AG04450 (cell line): ENCODE measurements at regions not wholly inside any gene's neighbourhood (a gene's known extent, or its start where the extent isn't known, plus 50 kb on each side); places are given as distances from the start of the nearest gene placed in this dataset.

ENCODE experiments used
- CTCF ChIA-PET: fragments of 300-600, 350-600 bp; formaldehyde crosslinking; extraction: SDS; loops from one replicate; lab custom pipeline; 2022; ENCODE audit warnings: antibody characterized with exemption, inconsistent platforms; lab: Charles Lee
- POLR2A ChIA-PET: fragments of 350-600 bp; formaldehyde crosslinking; extraction: SDS; loops from one replicate; lab custom pipeline; 2021; ENCODE audit warnings: antibody characterized with exemption, inconsistent platforms; lab: Yijun Ruan, JAX
- DNase-seq: peaks from one replicate; pipeline ENCODE4 v3.0.0-alpha.2; 2011; ENCODE audit warnings: low read depth, low spot score
- H3K27ac ChIP-seq: one replicate; pipeline ENCODE4 v1.5.1; 2012; ENCODE audit warnings: low read depth, low read length, control low read depth
- H3K27me3 ChIP-seq: one replicate; pipeline ENCODE4 v1.6.0; 2012; ENCODE audit warnings: low read length; ENCODE audit not compliant: control insufficient read depth, insufficient read depth
- H3K4me3 ChIP-seq: 2 replicates; pipeline ENCODE4 v1.5.1; 2011; ENCODE audit warnings: mild to moderate bottlenecking, low read depth, low read length, control low read depth
- H3K9me3 ChIP-seq: 2 replicates; pipeline ENCODE4 v1.5.1; 2012; ENCODE audit warnings: low read length; ENCODE audit not compliant: control insufficient read depth, insufficient read depth
- TF ChIP-seq, protein P1 (sequence below): IDR thresholded peaks from 2 replicates; pipeline ENCODE4 v1.5.1; 2011; ENCODE audit warnings: low read depth, low read length, control low read depth, inconsistent platforms

GRCh38 chr6:113338644-113339043 lies 518.5 kb upstream of the MARCKS start:
- TF ChIP-seq, protein P1, sequence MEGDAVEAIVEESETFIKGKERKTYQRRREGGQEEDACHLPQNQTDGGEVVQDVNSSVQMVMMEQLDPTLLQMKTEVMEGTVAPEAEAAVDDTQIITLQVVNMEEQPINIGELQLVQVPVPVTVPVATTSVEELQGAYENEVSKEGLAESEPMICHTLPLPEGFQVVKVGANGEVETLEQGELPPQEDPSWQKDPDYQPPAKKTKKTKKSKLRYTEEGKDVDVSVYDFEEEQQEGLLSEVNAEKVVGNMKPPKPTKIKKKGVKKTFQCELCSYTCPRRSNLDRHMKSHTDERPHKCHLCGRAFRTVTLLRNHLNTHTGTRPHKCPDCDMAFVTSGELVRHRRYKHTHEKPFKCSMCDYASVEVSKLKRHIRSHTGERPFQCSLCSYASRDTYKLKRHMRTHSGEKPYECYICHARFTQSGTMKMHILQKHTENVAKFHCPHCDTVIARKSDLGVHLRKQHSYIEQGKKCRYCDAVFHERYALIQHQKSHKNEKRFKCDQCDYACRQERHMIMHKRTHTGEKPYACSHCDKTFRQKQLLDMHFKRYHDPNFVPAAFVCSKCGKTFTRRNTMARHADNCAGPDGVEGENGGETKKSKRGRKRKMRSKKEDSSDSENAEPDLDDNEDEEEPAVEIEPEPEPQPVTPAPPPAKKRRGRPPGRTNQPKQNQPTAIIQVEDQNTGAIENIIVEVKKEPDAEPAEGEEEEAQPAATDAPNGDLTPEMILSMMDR: no peak
- CTCF ChIA-PET: no interaction called here
- Histone ChIP-seq H3K4me3 (no peak overlapping the region), H3K27me3 (no peaks in the 10 kb centered on the region), H3K27ac (no peak overlapping the region), H3K9me3 (no peaks in the 10 kb centered on the region; the same call in 1 of the 2 replicates)
- POLR2A ChIA-PET: no interaction called here
- DNase-seq: no peak

DNA sequence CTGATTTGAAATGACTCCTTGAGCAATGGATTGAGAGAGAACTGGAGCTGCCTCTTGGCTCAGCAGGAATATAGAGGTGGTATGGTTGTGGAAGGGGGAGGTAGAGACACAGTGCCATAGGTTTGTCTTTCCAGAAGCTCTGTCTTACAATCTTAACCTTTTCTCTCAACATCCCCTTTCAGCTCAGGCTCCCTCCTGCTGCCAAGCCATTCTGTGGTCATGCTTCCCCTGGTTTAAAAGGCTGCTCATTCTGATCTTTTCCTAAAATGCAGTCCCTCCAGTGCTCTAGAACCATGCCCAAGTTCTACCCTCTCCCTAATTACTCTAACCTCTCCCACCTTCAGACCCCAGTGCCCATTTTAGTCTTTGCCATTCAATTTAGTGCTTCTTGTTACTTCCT lies 517.9 kb upstream of the MARCKS start:
- ChIA-PET POLR2A (interaction anchor here (0.7 kb wide), 1 partner anchor 525 kb away, joined by 3 read pairs; no protein-coding TSS in a partner anchor), CTCF (no interaction called here)
- TF ChIP-seq, protein P1: no peak

DNA sequence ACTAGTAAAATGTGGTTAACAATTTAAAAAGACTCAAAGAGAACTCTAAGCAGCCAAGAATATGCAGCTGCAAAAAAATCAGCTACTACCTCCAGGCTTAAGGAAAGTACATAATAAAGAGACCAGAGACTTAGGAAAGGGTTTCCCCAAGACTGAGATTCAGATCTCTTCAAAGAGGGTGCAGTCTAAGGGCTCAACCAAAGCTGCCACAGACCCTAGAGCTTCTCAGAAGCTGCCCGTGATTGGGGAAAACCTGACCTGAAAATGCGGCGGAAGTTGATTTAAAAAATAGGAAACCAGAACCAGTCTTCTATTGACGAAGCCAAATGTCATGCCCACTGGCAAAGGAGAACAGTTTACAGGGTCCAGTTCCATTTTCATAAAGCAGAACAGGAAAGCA lies 516.8 kb upstream of the MARCKS start:
- Histone ChIP-seq H3K9me3 (no peaks in the 10 kb centered on the region), H3K27me3 (no peaks in the 10 kb centered on the region), H3K27ac (no peak overlapping the region), H3K4me3 (no peak overlapping the region)
- TF ChIP-seq, protein P1: no peak
- ChIA-PET POLR2A (no interaction called here), CTCF (interaction anchor here (0.7 kb wide), 2 partner anchors 24 to 305 kb away, joined by 3 to 5 read pairs; no protein-coding TSS in a partner anchor)
- no peak for DNase-seq

More for the DNA sequence above, 517.9 kb upstream of the MARCKS start:
- H3K9me3 ChIP-seq: no peaks in the 10 kb centered on the region; the same call in 1 of the 2 replicates
- DNase-seq: no peak
- no peaks in the 10 kb centered on the region for H3K27me3 ChIP-seq
- H3K27ac ChIP-seq: no peak overlapping the region
- H3K4me3 ChIP-seq: no peak overlapping the region

GRCh38 chr6:113343940-113344339 lies 513.2 kb upstream of the MARCKS start:
- Histone ChIP-seq H3K27ac (no peak overlapping the region), H3K27me3 (no peaks in the 10 kb centered on the region), H3K4me3 (no peak overlapping the region), H3K9me3 (no peaks in the 10 kb centered on the region)
- CTCF ChIA-PET: no interaction called here
- POLR2A ChIA-PET: no interaction called here
- DNase-seq: no peak
- TF ChIP-seq, protein P1: no peak

DNA sequence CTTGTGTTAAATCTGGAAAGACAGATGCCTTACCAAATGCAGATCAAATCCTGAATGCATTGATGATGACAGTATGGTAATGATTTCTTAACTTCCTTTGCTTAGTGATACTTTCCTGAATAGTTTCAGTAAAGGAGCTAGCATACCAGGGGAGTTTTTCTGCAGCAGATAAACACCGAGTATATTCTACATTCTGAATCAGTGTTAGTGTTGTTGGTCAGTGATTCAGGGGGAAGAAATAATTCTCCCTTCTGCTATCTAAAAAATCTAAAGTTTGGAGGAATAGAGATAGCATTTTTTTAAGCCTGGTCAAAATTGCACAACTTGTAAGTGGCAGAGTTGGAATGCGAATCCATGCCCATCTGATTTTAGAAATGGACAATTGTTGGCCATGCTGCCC lies 512.2 kb upstream of the MARCKS start:
- DNase-seq: no peak
- ChIA-PET POLR2A (interaction anchor here (0.7 kb wide), 1 partner anchor 520 kb away, joined by 3 read pairs; no protein-coding TSS in a partner anchor), CTCF (no interaction called here)
- TF ChIP-seq, protein P1: no peak
- H3K27ac ChIP-seq: no peak overlapping the region
- H3K27me3 ChIP-seq: no peaks in the 10 kb centered on the region
- H3K9me3 ChIP-seq: no peaks in the 10 kb centered on the region
- no peak overlapping the region for H3K4me3 ChIP-seq
